GM23338 (cell line): ENCODE measurements at regions not wholly inside any gene's neighbourhood (a gene's known extent, or its start where the extent isn't known, plus 50 kb on each side); places are given as distances from the start of the nearest gene placed in this dataset.

ENCODE experiments used
- ATAC-seq: fragments of 200-7000 bp; cut with Tn5 transposase; 3 replicates; pipeline ENCODE4 v1.9.1; 2020
- DNase-seq: peaks from one replicate; pipeline ENCODE4 v3.0.0-alpha.2; 2015; ENCODE audit warnings: low spot score
- H2AFZ ChIP-seq: fragments of 200-600 bp; sonication (generic); 2 replicates; pipeline ENCODE4 v1.8.0; 2016; ENCODE audit warnings: antibody characterized with exemption, mild to moderate bottlenecking, moderate library complexity
- H3F3A ChIP-seq: fragments of 200-600 bp; sonication (generic); replicated peaks from 2 replicates; pipeline ENCODE4 v1.8.0; 2017; ENCODE audit warnings: antibody characterized with exemption, mixed run types, low read depth
- H3K27ac ChIP-seq: fragments of 200-600 bp; sonication (generic); 2 replicates; pipeline ENCODE4 v1.6.1; 2016; ENCODE audit warnings: low read depth
- H3K27me3 ChIP-seq: fragments of 200-600 bp; sonication (generic); 2 replicates; pipeline ENCODE4 v1.8.0; 2016; ENCODE audit warnings: mild to moderate bottlenecking, mixed run types, moderate library complexity; ENCODE audit not compliant: insufficient read depth
- H3K36me3 ChIP-seq: fragments of 200-600 bp; sonication (generic); 2 replicates; pipeline ENCODE4 v1.8.0; 2016; ENCODE audit warnings: mild to moderate bottlenecking; ENCODE audit not compliant: insufficient read depth
- H3K4me1 ChIP-seq: fragments of 200-600 bp; sonication (generic); 2 replicates; pipeline ENCODE4 v1.8.0; 2016; ENCODE audit warnings: mild to moderate bottlenecking, moderate library complexity; ENCODE audit not compliant: insufficient read depth
- H3K4me2 ChIP-seq: fragments of 200-600 bp; sonication (generic); 2 replicates; pipeline ENCODE4 v1.7.1; 2017; ENCODE audit warnings: mixed run types
- H3K4me3 ChIP-seq: fragments of 200-600 bp; sonication (generic); 2 replicates; pipeline ENCODE4 v1.6.1; 2016; ENCODE audit warnings: mixed run types
- H3K79me2 ChIP-seq: fragments of 200-600 bp; sonication (generic); replicated peaks from 2 replicates; pipeline ENCODE4 v1.8.0; 2017; ENCODE audit warnings: mild to moderate bottlenecking; ENCODE audit not compliant: insufficient read depth
- H3K9me2 ChIP-seq: fragments of 200-600 bp; sonication (generic); 2 replicates; pipeline ENCODE4 v1.8.0; 2017; ENCODE audit not compliant: insufficient read depth
- H4K20me1 ChIP-seq: fragments of 200-600 bp; sonication (generic); replicated peaks from 2 replicates; pipeline ENCODE4 v1.8.0; 2017; ENCODE audit warnings: mild to moderate bottlenecking; ENCODE audit not compliant: insufficient read depth
- H3K27ac Mint-ChIP-seq: 2 replicates; pipeline ENCODE4 v1.8.0; 2020; ENCODE audit warnings: inconsistent platforms, mild to moderate bottlenecking, moderate library complexity, mixed read lengths
- H3K27me3 Mint-ChIP-seq: 3 replicates; pipeline ENCODE4 v1.8.0; 2022; ENCODE audit warnings: low read depth, mild to moderate bottlenecking, moderate library complexity, mixed read lengths, inconsistent platforms; ENCODE audit not compliant: insufficient read depth, poor library complexity
- H3K36me3 Mint-ChIP-seq: 3 replicates; pipeline ENCODE4 v1.8.0; 2021; ENCODE audit warnings: low read depth, mild to moderate bottlenecking, inconsistent platforms, moderate library complexity, mixed read lengths
- H3K4me1 Mint-ChIP-seq: 3 replicates; pipeline ENCODE4 v1.8.0; 2020; ENCODE audit warnings: mild to moderate bottlenecking, inconsistent platforms, mixed read lengths
- H3K4me3 Mint-ChIP-seq: 3 replicates; pipeline ENCODE4 v1.8.0; 2021; ENCODE audit warnings: moderate library complexity, mild to moderate bottlenecking, inconsistent platforms, mixed read lengths
- H3K9me3 Mint-ChIP-seq: 3 replicates; pipeline ENCODE4 v1.8.0; 2020; ENCODE audit warnings: moderate library complexity, mild to moderate bottlenecking, inconsistent platforms, mixed read lengths
- ETS1 ChIP-seq: IDR thresholded peaks from 2 replicates; pipeline ENCODE4 v1.6.1; 2016; ENCODE audit warnings: antibody characterized with exemption
- EZH2 ChIP-seq: fragments of 200-600 bp; sonication (generic); IDR thresholded peaks from one replicate; pipeline ENCODE4 v1.8.0; 2017; ENCODE audit warnings: antibody characterized with exemption, mild to moderate bottlenecking, low read depth; ENCODE audit not compliant: unreplicated experiment
- EZH2phosphoT487 ChIP-seq: fragments of 200-600 bp; sonication (generic); IDR thresholded peaks from one replicate; pipeline ENCODE4 v1.8.1; 2018; ENCODE audit warnings: antibody characterized with exemption; ENCODE audit not compliant: unreplicated experiment
- JUNB ChIP-seq: IDR thresholded peaks from one replicate; pipeline ENCODE4 v1.6.1; 2016; ENCODE audit warnings: antibody characterized with exemption; ENCODE audit not compliant: unreplicated experiment
- NANOG ChIP-seq: IDR thresholded peaks from 2 replicates; pipeline ENCODE4 v1.6.1; 2016; ENCODE audit warnings: antibody characterized with exemption, borderline replicate concordance
- REST ChIP-seq: IDR thresholded peaks from one replicate; pipeline ENCODE4 v1.6.1; 2018; ENCODE audit warnings: antibody characterized with exemption; ENCODE audit not compliant: unreplicated experiment
- ZNF114 ChIP-seq: fragments of 250-450 bp; sonication (Bioruptor Pico); IDR thresholded peaks from 2 replicates; pipeline ENCODE4 v1.5.0; 2020; ENCODE audit warnings: mild to moderate bottlenecking, moderate library complexity
- TF ChIP-seq, protein P1 (sequence below): fragments of 250-450 bp; sonication (Bioruptor Pico); IDR thresholded peaks from 2 replicates; pipeline ENCODE4 v1.5.0; 2020; ENCODE audit warnings: mild to moderate bottlenecking, moderate library complexity
- TF ChIP-seq, protein P2 (sequence below), 2 experiments: fragments of 200-600 bp in 1 of 2; sonication (generic) in 1 of 2; conservative IDR thresholded peaks; 2 replicates each; pipeline versions ENCODE4 v1.5.1 to v1.6.1; 2016 to 2017; ENCODE audit warnings: antibody characterized with exemption in 2 of 2, low read depth in 2 of 2, mild to moderate bottlenecking in 2 of 2, moderate library complexity in 1 of 2

- Mint-ChIP-seq H3K36me3 (no peaks in the 10 kb centered on the region), H3K4me3 (no peak overlapping the region), H3K9me3 (no peaks in the 10 kb centered on the region), H3K27ac (no peak overlapping the region), H3K27me3 (peaks cover 3% of the 10 kb centered on the region), H3K4me1 (no peaks in the 10 kb centered on the region)
- peaks cover 4% of the 10 kb centered on the region; the same call in 1 of the 2 replicates for H3K4me1 ChIP-seq
- H4K20me1 ChIP-seq: no peaks in the 10 kb centered on the region
- TF ChIP-seq, protein P1, sequence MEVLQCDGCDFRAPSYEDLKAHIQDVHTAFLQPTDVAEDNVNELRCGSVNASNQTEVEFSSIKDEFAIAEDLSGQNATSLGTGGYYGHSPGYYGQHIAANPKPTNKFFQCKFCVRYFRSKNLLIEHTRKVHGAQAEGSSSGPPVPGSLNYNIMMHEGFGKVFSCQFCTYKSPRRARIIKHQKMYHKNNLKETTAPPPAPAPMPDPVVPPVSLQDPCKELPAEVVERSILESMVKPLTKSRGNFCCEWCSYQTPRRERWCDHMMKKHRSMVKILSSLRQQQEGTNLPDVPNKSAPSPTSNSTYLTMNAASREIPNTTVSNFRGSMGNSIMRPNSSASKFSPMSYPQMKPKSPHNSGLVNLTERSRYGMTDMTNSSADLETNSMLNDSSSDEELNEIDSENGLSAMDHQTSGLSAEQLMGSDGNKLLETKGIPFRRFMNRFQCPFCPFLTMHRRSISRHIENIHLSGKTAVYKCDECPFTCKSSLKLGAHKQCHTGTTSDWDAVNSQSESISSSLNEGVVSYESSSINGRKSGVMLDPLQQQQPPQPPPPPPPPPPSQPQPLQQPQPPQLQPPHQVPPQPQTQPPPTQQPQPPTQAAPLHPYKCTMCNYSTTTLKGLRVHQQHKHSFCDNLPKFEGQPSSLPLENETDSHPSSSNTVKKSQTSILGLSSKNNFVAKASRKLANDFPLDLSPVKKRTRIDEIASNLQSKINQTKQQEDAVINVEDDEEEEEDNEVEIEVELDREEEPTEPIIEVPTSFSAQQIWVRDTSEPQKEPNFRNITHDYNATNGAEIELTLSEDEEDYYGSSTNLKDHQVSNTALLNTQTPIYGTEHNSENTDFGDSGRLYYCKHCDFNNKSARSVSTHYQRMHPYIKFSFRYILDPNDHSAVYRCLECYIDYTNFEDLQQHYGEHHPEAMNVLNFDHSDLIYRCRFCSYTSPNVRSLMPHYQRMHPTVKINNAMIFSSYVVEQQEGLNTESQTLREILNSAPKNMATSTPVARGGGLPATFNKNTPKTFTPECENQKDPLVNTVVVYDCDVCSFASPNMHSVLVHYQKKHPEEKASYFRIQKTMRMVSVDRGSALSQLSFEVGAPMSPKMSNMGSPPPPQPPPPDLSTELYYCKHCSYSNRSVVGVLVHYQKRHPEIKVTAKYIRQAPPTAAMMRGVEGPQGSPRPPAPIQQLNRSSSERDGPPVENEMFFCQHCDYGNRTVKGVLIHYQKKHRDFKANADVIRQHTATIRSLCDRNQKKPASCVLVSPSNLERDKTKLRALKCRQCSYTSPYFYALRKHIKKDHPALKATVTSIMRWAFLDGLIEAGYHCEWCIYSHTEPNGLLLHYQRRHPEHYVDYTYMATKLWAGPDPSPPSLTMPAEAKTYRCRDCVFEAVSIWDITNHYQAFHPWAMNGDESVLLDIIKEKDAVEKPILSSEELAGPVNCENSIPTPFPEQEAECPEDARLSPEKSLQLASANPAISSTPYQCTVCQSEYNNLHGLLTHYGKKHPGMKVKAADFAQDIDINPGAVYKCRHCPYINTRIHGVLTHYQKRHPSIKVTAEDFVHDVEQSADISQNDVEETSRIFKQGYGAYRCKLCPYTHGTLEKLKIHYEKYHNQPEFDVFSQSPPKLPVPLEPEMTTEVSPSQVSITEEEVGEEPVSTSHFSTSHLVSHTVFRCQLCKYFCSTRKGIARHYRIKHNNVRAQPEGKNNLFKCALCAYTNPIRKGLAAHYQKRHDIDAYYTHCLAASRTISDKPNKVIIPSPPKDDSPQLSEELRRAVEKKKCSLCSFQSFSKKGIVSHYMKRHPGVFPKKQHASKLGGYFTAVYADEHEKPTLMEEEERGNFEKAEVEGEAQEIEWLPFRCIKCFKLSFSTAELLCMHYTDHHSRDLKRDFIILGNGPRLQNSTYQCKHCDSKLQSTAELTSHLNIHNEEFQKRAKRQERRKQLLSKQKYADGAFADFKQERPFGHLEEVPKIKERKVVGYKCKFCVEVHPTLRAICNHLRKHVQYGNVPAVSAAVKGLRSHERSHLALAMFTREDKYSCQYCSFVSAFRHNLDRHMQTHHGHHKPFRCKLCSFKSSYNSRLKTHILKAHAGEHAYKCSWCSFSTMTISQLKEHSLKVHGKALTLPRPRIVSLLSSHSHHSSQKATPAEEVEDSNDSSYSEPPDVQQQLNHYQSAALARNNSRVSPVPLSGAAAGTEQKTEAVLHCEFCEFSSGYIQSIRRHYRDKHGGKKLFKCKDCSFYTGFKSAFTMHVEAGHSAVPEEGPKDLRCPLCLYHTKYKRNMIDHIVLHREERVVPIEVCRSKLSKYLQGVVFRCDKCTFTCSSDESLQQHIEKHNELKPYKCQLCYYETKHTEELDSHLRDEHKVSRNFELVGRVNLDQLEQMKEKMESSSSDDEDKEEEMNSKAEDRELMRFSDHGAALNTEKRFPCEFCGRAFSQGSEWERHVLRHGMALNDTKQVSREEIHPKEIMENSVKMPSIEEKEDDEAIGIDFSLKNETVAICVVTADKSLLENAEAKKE (CRISPR knock-in tag): no peak
- TF ChIP-seq EZH2: no peak
- TF ChIP-seq JUNB: no peak
- no peak for TF ChIP-seq ETS1
- TF ChIP-seq NANOG: no peak
- TF ChIP-seq, protein P2, sequence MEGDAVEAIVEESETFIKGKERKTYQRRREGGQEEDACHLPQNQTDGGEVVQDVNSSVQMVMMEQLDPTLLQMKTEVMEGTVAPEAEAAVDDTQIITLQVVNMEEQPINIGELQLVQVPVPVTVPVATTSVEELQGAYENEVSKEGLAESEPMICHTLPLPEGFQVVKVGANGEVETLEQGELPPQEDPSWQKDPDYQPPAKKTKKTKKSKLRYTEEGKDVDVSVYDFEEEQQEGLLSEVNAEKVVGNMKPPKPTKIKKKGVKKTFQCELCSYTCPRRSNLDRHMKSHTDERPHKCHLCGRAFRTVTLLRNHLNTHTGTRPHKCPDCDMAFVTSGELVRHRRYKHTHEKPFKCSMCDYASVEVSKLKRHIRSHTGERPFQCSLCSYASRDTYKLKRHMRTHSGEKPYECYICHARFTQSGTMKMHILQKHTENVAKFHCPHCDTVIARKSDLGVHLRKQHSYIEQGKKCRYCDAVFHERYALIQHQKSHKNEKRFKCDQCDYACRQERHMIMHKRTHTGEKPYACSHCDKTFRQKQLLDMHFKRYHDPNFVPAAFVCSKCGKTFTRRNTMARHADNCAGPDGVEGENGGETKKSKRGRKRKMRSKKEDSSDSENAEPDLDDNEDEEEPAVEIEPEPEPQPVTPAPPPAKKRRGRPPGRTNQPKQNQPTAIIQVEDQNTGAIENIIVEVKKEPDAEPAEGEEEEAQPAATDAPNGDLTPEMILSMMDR (conservative IDR thresholded peaks at IDR 0.05; ENCODE audit: low read depth in 2 of 2): no peak
- no peak for TF ChIP-seq REST
- TF ChIP-seq ZNF114 (CRISPR knock-in tag): no peak
- no peak for TF ChIP-seq EZH2phosphoT487
- no peaks in the 10 kb centered on the region for H3K79me2 ChIP-seq
- no peaks in the 10 kb centered on the region for H3F3A ChIP-seq
- no peak overlapping the region for H3K4me3 ChIP-seq
- no peaks in the 10 kb centered on the region for H3K36me3 ChIP-seq
- H2AFZ ChIP-seq: no peak overlapping the region
- no peak for DNase-seq
- H3K4me2 ChIP-seq: no peak overlapping the region
- H3K27me3 ChIP-seq: no peaks in the 10 kb centered on the region
- ATAC-seq: no peak
- H3K27ac ChIP-seq: no peak overlapping the region
- H3K9me2 ChIP-seq: no peaks in the 10 kb centered on the region; the same call in 1 of the 2 replicates
Measured at GRCh38 chr5:143676802-143677201, 135.2 kb upstream of the HMHB1 start.
